ELF-1 (cell line): ENCODE measurements at regions not wholly inside any gene's neighbourhood (a gene's known extent, or its start where the extent isn't known, plus 50 kb on each side); places are given as distances from the start of the nearest gene placed in this dataset.
"Not testable (repeated sequence)": the region's sequence is repeated elsewhere in the genome, so short reads cannot be mapped to it uniquely, and the experiment has no call there.

Source experiments
- DNase-seq: peaks from one replicate; pipeline ENCODE4 v3.0.0-alpha.2; 2016; ENCODE audit warnings: low read depth, low spot score

DNA sequence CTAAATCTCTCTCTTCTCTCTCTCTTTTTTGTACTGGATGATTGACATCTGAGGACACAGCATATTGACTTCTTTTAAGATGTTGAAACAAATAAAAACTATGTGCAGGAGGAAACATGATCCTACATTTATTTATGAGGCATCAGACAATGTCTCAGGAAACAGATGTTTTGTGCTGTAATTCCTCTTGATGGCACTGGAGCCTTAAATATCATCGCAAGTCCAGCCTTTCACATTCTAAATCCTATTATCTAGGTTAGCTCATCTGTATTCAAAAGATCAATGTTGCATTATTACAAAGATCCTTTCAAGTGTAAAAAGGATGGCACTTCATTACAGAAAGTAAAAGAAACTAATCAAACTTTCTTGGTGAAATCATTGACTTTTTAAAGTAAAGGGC is 63.9 kb downstream of the MAT2B start:
- no peak for DNase-seq

DNA sequence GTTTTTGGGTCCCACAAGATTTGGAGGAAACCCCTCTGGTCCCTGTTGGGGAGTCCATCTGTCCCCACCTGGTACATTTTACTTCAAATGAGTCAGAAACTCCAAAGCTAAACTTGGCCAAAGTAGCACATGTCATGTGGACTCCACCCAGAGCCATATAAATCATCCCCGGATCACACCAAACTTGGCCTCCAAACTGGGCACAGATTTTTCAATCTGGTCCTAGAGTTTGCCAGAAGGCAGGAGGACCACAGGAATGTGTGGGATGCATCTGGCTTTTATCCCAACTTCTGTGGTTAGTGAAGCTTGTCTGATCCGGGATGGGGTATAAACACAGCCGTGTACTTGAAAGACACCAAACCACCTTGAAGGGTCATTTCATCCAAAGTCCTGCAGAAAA is 66.3 kb downstream of the MAT2B start:
- DNase-seq, result peak; percentile 8

DNA sequence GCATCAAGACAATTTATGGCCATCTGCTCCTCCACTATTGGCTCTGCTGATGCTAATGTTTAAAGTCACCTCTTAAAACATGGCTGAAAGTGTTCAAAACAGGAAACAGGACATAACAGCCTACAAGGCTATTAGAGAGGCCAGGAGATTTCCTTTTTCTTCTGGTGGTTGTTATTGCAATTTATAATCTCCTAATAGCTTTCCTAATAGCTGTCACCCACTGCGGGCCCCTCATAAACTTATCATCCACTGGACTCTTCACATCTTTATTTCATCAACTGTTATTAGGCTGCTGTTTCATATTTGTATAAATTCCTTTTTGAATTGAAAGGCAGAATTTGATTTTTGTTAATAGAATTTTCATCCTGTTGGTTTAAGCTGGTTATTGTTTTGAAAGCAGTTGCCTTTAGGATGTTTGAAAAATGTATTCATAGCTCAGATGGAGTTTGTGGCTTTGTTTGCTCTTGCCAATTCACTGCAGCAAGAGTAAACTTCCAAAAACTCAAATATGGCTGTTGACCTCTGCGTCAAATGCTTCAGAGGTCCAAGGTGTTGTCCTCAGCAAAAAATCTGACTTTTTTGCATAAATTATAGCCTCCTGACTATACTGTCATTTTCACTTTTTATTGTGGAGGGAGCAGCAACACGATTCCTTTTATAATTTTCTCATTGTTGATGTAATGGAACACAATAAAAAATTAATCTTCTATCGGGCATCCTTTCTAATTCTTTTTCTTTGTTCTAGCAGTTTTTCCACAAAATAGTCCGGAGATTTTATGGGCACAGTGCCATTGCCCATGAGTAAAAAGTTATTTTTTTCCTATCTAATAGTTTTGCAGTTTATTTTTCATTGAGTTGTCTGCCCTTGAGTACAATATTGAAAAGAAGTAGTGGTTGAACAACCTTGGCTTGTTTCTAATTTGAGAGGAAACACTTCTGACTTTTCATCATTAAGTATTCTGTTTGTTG is 69.3 kb downstream of the MAT2B start:
- no peak for DNase-seq

DNA sequence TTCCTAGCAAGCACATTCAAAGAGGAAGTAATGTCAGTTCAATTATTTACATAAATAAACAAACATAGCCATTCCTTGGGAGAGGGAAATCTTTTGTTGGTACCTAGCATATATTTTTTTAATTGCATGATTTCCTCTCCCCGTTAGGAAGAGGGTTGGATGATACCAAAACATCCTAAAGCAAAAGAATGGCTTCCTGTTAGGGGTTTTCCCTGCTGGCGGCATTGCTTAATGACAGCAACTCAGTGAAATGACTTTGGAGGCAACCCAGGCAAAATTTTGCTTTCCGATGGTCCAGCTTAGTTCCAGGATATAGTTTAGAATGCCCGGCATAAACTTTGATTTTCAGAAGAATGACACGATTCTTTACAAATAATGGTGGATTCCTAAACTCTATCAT is 73.2 kb downstream of the MAT2B start:
- no peak for DNase-seq

DNA sequence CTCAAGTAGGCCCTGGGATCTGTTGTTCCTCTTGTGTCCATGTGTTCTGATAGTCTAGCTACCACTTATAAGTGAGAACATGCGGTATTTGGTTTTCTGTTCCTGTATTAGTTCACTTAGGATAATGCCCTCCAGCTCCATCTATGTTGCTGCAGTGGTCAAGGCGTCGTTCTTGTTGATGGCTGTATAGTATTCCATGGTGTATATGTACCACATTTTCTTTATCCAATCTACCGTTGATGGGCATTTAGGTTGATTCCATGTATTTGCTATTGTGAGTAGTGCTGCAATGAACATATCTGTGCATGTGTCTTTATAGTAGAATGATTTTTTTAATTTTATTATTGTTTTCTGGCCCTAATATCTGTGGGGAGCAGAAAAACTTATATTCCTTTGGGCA is 74.3 kb downstream of the MAT2B start:
- no peak for DNase-seq

DNA sequence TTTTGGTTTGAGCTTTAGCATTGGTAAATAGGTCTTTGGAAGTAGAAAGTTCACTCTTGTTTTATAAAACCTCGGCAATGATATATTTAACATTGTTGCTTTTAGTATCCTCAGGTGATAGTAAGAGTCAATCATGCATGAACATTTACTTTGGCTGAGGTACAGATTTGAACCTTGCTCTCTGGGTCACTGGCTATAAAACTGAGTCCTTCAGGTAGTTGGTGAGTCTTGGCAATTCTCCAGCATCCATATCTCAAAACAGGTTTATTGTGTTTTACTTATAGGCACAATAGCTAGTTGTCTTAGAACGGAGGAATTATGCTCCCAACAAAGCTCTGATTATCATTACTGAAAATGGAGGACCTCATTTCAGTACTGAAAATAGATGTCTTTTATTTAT is 75.1 kb downstream of the MAT2B start:
- no peak for DNase-seq

DNA sequence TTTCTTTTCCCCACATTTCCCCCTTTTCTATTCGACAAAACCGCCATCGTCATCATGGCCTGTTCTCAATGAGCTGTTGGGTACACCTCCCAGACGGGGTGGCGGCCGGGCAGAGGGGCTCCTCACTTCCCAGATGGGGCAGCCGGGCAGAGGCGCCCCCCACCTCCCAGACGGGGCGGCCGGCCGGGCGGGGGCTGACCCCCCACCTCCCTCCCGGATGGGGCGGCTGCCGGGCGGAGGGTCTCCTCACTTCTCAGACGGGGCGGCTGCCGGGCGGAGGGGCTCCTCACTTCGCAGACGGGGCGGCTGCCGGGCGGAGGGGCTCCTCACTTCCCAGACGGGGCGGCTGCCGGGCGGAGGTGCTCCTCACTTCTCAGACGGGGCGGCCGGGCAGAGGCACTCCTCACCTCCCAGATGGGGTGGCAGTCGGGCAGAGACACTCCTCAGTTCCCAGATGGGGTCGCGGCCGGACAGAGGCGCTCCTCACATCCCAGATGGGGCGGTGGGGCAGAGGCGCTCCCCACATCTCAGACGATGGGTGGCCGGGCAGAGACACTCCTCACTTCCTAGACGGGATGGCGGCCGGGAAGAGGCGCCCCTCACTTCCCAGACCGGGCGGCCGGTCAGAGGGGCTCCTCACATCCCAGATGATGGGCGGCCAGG is 78.2 kb downstream of the MAT2B start:
- not testable (repeated sequence) for DNase-seq

DNA sequence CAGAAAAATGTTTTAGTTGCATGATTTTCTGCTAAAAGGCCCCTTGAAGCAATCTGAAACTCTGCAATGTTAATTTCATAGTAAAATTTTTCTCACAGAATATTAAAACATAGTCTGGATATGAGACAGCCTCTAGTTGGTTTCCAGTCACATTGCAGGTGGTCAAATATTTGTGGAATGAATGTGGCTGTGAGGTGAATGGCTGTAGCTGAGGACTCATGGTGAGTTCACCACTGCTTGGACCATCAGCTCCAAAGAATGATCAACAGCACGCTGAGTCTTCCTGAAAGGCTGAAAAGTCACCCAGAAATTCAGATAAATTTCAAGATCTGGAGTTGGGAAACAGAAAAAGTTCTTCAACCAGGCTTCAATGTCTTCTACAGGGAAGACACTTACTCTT is 79.8 kb downstream of the MAT2B start:
- DNase-seq, result no peak

DNA sequence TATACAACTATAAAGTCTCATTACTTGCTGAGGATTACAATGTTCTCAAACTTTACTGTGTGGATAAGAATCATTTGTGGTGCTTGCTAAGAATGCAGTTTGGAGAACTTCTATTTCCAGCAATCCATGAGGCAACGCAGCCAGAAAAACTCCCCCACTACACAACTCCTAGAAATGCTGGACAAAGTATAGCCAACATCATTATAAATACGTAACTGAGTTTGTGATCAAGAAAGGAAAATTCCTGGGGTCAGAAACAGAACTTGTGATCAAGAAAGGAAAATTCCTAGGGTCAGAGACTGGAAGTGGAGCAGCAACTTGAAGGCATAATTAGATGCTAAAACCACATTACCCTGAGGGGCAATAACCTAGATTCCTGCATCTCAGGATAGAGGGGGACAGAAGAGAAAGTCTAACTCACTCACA is 81.1 kb downstream of the MAT2B start:
- peak; percentile 8 for DNase-seq

DNA sequence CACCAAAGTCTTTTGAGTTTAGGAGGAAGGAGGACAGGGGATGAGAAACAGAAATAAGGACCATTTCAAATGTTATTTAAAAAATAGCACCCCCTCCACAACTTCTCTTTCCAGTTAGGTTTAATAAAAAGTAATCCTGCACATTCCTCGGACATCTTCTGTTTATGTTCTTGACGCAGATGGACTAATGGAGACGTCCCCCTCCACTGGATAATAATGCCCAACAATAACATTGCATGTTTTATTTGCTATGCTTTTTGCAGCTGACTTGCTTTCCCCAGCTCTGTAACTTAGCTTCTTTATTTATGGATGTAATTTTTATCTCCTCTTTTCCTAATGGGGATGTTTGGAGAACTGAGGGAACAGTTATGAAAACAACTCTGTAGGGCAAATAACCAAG is 89.5 kb downstream of the MAT2B start:
- DNase-seq, result no peak

DNA sequence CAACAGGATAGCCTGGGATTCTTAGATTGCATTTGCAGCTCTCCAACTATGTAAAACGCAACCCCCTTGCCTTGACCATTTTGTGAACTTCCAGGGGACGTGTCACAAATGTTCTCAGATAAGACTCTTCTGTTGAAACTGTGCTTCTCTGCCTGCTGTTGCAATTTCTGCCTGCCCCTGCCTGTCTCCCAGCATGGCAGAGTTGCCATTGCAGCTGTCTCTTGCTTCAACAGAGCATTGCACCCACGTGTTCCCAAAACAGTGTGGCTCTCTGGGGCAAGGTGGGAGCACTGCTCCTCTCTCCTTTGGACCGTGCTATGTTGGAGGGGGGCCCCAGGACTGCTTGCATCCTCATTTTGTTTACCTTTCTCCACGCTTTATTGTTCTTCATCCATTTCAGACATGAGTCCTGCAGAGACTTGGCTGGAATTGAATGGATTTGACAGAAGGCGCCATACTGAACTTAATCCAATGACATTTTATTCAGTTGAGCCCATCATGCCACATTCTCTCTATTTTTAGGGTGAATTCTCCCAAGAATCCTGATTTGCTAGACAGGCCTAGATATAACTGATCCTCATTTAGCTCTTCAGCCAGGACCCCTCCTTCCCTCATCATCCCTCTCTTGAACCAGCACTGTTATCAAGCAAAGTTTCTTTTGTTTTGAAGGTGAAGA is 90.7 kb downstream of the MAT2B start:
- DNase-seq, result no peak

DNA sequence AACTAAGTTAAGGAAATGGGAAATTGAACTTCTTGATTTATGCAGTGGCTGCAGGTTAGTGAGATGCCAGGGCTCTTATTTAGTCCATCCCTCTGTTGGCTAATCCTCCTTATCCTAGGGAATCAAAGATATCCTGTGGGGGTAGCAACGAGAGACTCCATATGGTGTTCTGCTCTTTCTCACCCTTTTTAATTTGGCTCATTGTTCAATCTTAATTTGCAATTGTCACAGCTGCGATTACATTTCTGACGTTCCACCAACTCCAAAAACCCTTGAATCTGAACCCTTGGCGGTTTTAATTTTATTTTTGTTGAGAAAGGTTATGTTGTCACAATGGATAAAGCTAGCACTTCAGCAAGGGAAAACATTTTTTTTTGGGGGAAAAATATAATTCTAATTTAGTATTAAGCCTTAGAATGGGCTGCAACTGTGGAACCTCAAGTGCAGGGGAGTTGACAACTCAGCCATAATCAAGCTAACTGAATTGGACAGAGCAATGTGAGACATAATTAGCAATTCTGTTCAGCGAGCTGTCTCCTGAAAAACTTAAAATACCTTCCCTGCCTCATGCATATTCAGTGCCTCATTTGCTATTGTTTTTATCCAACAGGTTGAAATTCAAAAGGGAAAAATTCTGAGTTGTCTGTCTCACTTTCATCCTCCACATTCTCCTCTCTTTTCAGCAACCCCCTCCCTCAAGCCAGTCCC is 91.3 kb downstream of the MAT2B start:
- no peak for DNase-seq

DNA sequence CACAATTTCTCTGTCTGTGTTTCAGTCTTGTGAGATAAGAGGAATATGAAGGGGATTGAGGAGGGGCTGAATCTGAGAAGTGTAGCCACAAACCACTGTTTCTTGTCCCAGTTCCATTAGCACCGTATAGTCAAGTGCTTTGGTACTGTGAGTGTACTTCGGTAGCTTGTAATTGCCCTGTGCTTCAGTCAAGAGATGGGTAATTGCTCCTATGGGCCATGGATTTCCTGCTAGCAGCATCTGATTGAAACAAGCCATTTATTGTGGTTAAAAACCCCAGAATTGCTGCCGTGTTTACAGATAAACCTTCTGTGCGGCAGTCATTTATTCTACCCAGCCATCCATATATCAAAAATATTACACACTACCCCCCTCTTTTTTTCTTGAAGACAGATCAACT is 98.6 kb downstream of the MAT2B start:
- no peak for DNase-seq

DNA sequence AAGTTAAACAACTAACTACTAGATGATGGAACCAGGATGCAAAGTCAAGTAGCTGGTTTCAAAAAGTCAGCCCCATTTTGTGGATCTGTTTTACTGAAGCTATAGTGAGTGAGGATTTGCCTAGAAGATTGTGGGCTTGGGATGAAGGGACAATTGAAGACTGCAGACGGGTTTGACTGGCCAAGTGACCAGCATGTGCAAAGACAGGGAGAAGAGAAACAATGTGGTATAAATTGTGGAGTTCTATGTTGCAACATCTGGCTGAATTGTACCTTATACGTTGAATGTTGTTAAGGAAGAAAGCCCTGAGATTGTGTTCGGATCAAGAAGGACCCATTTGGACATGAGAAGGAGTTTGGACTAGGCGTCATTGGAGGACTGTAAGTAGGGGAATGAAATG is 101.8 kb downstream of the MAT2B start:
- DNase-seq, result no peak

DNA sequence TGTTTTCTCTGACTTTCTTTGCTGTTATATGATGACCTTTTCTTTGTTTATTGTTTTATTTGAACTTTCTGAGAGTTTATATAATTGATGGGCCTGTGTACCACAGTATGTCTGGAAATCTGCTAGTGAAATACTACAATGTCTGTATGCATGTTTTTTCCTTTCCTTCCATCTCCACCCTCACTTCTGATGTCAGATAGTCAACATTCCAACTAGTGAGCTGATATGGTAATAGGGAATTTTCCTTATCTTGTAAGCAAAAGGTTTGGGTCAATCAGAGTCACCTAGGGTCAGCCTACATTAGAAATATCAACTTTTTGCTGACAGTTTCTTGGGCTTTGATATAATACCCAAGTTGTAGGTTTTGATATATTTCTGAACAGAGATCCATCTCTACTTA is 103.2 kb downstream of the MAT2B start:
- DNase-seq, result no peak

DNA sequence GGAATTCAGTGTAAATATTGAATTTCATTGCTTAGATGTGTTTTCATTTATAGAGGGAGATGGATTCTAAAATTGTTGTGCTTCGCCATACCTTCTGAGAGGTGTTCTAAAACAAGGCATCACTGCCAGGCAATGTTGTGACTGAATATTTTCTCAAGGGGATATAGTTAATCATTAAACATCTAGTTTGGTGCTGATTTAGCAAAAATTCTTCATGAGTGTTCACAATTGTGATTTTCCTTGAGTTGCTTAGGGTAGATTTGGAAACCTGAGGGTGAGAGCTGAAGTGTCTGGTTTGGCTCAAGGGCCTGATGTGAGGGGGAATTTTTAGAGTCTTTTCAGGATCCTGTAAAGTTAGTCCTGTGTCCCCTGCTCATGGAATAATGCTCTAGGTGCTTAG is 104.5 kb downstream of the MAT2B start:
- DNase-seq, result no peak

DNA sequence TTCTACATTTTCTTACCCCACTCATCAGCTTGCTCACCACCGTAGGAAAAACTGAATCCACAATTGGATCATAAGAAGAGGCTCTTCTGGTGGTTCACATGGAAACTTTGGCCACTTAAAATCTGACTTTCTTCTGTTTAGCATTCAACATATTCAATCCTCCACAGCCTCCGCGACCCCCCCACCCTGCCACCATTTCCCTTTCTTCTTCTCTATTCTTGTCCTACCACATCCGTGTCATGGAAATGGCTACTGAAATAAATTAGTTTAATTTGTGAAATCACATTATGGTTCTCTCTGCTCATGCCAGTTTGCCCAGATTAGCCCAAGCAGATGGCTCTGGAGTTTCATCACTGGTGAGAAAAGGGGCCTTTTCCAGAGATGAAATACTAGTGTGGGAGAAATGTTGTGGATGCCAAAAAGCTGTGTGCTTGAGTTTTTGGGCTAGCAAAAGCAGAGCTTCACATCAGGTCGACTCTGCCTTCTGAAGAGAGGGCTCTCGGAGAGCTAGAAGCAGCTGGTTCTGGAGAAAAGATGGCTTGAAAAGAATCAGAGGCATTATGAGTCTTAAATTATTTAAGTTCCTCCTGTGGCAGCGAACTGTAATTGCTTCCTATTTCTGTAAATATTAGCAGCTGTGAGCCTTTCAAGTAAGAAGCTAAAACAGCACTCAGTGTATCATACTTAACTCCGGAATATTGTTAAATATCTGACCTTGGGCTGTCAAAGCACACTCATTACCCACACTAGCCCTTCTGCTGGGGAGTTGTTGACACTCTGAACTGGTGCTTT is 107.1 kb downstream of the MAT2B start:
- no peak for DNase-seq

DNA sequence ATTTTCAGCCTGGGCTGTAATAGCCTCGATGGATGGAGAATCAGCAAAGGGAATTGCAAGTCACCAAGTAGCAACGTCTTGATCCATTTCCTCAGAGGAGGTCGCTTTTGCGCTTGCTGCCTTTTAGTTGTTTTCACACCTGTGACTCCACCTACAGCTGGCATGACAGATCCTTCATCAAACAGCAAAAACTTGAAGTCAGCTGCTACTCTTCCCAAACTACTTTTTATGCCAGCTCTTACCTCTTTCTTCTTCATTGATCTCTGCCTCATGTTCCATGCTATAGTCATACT is 107.7 kb downstream of the MAT2B start:
- no peak for DNase-seq

DNA sequence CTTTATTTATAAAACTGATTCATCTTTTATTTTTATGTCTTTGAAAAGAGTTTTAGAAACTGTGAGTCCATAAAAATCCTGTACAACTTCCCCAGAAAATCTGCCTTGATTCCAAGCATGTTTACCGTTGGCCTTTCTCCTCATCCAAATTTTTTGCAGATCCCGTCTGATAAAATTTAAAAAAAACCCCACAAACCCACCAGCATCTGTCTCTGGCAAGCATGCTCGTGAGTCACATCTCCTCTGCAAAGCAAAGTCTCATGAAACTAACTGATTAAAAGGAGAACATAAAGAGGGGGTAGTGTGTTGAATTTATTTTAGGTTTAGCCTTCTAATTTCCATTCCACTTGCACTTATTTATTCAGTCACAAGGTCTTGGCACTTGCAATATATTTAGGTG is 109.4 kb downstream of the MAT2B start:
- DNase-seq, result no peak

DNA sequence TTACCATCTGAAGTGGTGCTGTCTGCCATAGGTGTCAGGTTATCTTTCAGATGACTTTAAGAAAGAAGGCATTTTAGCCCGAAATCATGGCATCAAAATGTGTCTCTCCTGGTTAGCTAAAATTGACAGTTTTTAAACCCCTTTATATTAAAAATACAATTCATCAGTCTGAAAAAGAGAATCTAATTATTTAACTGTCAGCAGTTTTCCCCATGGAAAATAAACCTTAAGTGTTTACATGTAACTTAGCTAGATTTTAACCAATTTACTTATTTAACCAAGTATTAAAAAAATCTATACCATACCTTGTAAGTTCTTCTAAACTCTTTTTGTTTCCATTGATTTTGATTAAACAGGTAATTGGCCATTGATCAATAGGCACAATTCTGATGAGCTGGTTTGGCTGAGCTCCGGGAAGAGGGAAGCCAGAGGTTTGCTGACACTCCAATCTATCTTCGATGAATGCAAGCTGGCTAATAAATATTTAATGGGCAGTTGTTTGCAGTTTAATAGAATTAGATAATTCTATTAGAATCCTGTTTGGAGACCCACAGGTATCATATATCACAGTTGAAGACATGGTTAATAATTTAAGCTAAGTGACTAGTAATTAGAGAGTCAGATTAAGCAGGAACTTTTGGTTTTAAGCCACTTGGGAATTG is 114.0 kb downstream of the MAT2B start:
- DNase-seq, result no peak

DNA sequence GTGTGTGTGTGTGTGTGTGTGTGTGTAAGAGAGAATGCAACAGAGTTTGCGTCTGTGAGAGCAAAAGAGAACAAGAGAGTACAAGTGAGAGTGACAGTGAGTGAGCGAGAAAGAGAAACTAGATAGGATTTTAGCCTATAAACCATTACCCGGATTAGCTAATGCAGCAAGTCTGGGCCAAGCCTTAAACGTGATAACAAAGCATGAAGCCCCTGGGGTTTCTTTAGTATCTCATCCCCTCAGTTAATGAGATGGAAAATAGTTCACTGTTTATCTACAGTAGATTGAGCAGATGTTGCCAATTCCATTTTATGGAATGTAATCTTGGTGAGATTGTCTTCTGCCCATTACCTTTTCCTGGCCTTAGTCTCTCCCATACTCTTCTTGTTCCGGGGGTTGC is 114.5 kb downstream of the MAT2B start:
- no peak for DNase-seq
